ENCODE measurements at regions not wholly inside any gene's neighbourhood (a gene's known extent, or its start where the extent isn't known, plus 50 kb on each side); places are given as distances from the start of the nearest gene placed in this dataset.
"Not testable (repeated sequence)": the region's sequence is repeated elsewhere in the genome, so short reads cannot be mapped to it uniquely, and the experiment has no call there.

GRCh38 chrY:7542256-7542858 is 630.8 kb upstream of the AMELY start:
- H3K4me1 ChIP-seq (ENCODE audit: insufficient read depth, low read length), result no peaks in the 10 kb centered on the region
- H3K4me3 ChIP-seq (ENCODE audit: low read depth in 1 of 2, low read length in 2 of 2), result no peak overlapping the region
- no peak overlapping the region for H3K27ac ChIP-seq (ENCODE audit: low read length)
- no peak overlapping the region for H2AFZ ChIP-seq (ENCODE audit: low read depth, low read length)
- DNase-seq (no peak), ATAC-seq (ENCODE audit: insufficient read depth, low read depth) (no peak)
- H3K4me2 ChIP-seq (ENCODE audit: insufficient read depth, low read length), result no peak overlapping the region
- H3K36me3 ChIP-seq (ENCODE audit: insufficient read depth, low read length), result no peaks in the 10 kb centered on the region
- H3K9ac ChIP-seq (ENCODE audit: low read depth, low read length), result no peak overlapping the region
- H4K20me1 ChIP-seq (ENCODE audit: insufficient read depth, low read length), result no peaks in the 10 kb centered on the region
- no peaks in the 10 kb centered on the region for H3K27me3 ChIP-seq (ENCODE audit: insufficient read depth, low read length, poor library complexity)
- no peaks in the 10 kb centered on the region for H3K9me3 ChIP-seq (ENCODE audit: insufficient read depth, low read length, severe bottlenecking)
- H3K79me2 ChIP-seq (ENCODE audit: insufficient read depth, low read length), result no peaks in the 10 kb centered on the region
- TF ChIP-seq EZH2 (IDR thresholded peaks at IDR 0.05; ENCODE audit: borderline replicate concordance, low read depth, low read length, severe bottlenecking), result no peak
- TF ChIP-seq, protein P1, sequence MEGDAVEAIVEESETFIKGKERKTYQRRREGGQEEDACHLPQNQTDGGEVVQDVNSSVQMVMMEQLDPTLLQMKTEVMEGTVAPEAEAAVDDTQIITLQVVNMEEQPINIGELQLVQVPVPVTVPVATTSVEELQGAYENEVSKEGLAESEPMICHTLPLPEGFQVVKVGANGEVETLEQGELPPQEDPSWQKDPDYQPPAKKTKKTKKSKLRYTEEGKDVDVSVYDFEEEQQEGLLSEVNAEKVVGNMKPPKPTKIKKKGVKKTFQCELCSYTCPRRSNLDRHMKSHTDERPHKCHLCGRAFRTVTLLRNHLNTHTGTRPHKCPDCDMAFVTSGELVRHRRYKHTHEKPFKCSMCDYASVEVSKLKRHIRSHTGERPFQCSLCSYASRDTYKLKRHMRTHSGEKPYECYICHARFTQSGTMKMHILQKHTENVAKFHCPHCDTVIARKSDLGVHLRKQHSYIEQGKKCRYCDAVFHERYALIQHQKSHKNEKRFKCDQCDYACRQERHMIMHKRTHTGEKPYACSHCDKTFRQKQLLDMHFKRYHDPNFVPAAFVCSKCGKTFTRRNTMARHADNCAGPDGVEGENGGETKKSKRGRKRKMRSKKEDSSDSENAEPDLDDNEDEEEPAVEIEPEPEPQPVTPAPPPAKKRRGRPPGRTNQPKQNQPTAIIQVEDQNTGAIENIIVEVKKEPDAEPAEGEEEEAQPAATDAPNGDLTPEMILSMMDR (IDR thresholded peaks at IDR 0.05; ENCODE audit: borderline replicate concordance, extremely low read depth, low read length, poor library complexity, severe bottlenecking), result no peak

- Histone ChIP-seq H4K20me1 (ENCODE audit: insufficient read depth, low read length) (no peaks in the 10 kb centered on the region), H3K4me3 (ENCODE audit: low read depth in 1 of 2, low read length in 2 of 2) (no peak overlapping the region), H3K27ac (ENCODE audit: low read length) (no peak overlapping the region), H3K27me3 (ENCODE audit: insufficient read depth, low read length, poor library complexity) (no peaks in the 10 kb centered on the region), H2AFZ (ENCODE audit: low read depth, low read length) (no peak overlapping the region), H3K4me1 (ENCODE audit: insufficient read depth, low read length) (no peaks in the 10 kb centered on the region), H3K4me2 (ENCODE audit: insufficient read depth, low read length) (no peak overlapping the region), H3K9ac (ENCODE audit: low read depth, low read length) (no peak overlapping the region), H3K36me3 (ENCODE audit: insufficient read depth, low read length) (no peaks in the 10 kb centered on the region), H3K9me3 (ENCODE audit: insufficient read depth, low read length, severe bottlenecking) (no peaks in the 10 kb centered on the region), H3K79me2 (ENCODE audit: insufficient read depth, low read length) (no peaks in the 10 kb centered on the region)
- ATAC-seq (ENCODE audit: insufficient read depth, low read depth) (no peak), DNase-seq (no peak)
- TF ChIP-seq, protein P1 (IDR thresholded peaks at IDR 0.05; ENCODE audit: borderline replicate concordance, extremely low read depth, low read length, poor library complexity, severe bottlenecking), result no peak
- no peak for TF ChIP-seq EZH2 (IDR thresholded peaks at IDR 0.05; ENCODE audit: borderline replicate concordance, low read depth, low read length, severe bottlenecking)
Observed at GRCh38 chrY:7529396-7529795, 617.8 kb upstream of the AMELY start.

DNA sequence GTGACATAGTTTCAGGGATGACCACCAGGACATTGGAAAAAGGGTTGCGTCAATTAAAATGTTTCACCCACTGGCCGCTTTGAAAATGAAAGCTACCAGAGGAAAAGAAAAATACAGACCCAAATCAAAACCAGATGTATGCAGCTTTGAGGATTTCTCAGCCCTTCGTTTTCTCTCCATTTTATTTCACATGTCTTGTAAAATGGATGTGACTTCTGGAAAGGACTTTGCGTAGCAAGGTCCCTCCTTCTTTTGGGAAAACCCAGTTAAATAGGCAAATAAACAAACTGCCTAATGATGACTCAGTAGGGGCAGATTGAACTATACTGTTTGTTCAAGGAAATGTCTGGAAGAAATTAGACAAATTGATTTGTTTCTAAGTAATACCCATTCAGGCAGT is 616.0 kb upstream of the AMELY start:
- H3K4me2 ChIP-seq (ENCODE audit: insufficient read depth, low read length); H3K36me3 ChIP-seq (ENCODE audit: insufficient read depth, low read length); H3K9me3 ChIP-seq (ENCODE audit: insufficient read depth, low read length, severe bottlenecking); H2AFZ ChIP-seq (ENCODE audit: low read depth, low read length); DNase-seq; ATAC-seq (ENCODE audit: insufficient read depth, low read depth); H3K27ac ChIP-seq (ENCODE audit: low read length); H3K27me3 ChIP-seq (ENCODE audit: insufficient read depth, low read length, poor library complexity); H3K79me2 ChIP-seq (ENCODE audit: insufficient read depth, low read length); H3K9ac ChIP-seq (ENCODE audit: low read depth, low read length); H4K20me1 ChIP-seq (ENCODE audit: insufficient read depth, low read length); H3K4me1 ChIP-seq (ENCODE audit: insufficient read depth, low read length); H3K4me3 ChIP-seq (ENCODE audit: low read depth in 1 of 2, low read length in 2 of 2): not testable (repeated sequence)

DNA sequence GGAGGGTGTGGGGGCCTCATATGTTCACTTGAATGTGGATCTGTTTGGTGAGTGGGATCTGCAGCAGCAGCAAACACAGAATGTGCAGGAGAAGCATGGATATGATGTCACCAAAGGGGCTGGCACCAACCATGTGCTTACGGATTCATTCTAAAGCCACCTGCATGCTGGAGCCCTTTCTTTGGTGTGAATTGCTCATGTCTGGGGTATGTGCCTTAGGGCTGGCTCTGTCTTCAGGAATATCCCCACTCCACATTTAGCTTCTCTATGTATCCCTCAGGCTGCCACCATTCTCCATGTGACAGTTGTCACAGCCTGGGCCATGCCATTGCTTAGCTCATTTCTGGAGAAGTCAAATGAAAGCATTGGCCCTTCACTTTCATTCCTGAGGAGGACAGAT is 606.8 kb upstream of the AMELY start:
- no peaks in the 10 kb centered on the region for H3K79me2 ChIP-seq (ENCODE audit: insufficient read depth, low read length)
- no peaks in the 10 kb centered on the region for H4K20me1 ChIP-seq (ENCODE audit: insufficient read depth, low read length)
- TF ChIP-seq, protein P1 (IDR thresholded peaks at IDR 0.05; ENCODE audit: borderline replicate concordance, extremely low read depth, low read length, poor library complexity, severe bottlenecking), result no peak
- TF ChIP-seq EZH2 (IDR thresholded peaks at IDR 0.05; ENCODE audit: borderline replicate concordance, low read depth, low read length, severe bottlenecking), result no peak
- no peak overlapping the region for H3K27ac ChIP-seq (ENCODE audit: low read length)
- H3K9me3 ChIP-seq (ENCODE audit: insufficient read depth, low read length, severe bottlenecking), result no peaks in the 10 kb centered on the region
- ATAC-seq (ENCODE audit: insufficient read depth, low read depth) (no peak), DNase-seq (no peak)
- no peaks in the 10 kb centered on the region for H3K36me3 ChIP-seq (ENCODE audit: insufficient read depth, low read length)
- no peak overlapping the region for H3K4me2 ChIP-seq (ENCODE audit: insufficient read depth, low read length)
- no peak overlapping the region for H2AFZ ChIP-seq (ENCODE audit: low read depth, low read length)
- H3K9ac ChIP-seq (ENCODE audit: low read depth, low read length), result no peak overlapping the region
- no peaks in the 10 kb centered on the region for H3K4me1 ChIP-seq (ENCODE audit: insufficient read depth, low read length)
- H3K27me3 ChIP-seq (ENCODE audit: insufficient read depth, low read length, poor library complexity), result no peaks in the 10 kb centered on the region
- H3K4me3 ChIP-seq (ENCODE audit: low read depth in 1 of 2, low read length in 2 of 2), result no peak overlapping the region
